HT-29 (cell line): ENCODE measurements at regions not wholly inside any gene's neighbourhood (a gene's known extent, or its start where the extent isn't known, plus 50 kb on each side); places are given as distances from the start of the nearest gene placed in this dataset.
"Not testable (repeated sequence)": the region's sequence is repeated elsewhere in the genome, so short reads cannot be mapped to it uniquely, and the experiment has no call there.

ENCODE experiments used
- DNase-seq: peaks from one replicate; pipeline ENCODE4 v3.0.0-alpha.2; 2015; ENCODE audit warnings: low spot score

DNA sequence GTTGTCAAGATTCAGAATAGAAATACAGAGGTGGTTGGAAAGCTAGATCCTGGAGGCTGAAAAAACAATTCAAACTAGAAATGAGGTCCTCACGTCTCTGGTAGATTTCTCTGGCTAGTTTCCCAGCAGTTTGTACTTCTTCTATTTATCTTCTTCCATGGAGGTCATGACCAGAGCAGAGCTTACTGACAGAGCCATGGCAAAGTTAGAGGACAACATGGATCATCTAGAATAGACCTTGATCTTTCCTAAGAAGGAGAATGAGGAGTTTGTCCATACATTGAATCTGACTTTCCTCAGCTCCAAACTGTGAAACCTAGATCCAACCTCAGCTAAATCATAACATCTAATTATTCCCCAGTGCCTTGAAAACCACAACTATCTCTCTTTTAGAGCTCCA lies 900.8 kb upstream of the GOT2 start:
- no peak for DNase-seq

DNA sequence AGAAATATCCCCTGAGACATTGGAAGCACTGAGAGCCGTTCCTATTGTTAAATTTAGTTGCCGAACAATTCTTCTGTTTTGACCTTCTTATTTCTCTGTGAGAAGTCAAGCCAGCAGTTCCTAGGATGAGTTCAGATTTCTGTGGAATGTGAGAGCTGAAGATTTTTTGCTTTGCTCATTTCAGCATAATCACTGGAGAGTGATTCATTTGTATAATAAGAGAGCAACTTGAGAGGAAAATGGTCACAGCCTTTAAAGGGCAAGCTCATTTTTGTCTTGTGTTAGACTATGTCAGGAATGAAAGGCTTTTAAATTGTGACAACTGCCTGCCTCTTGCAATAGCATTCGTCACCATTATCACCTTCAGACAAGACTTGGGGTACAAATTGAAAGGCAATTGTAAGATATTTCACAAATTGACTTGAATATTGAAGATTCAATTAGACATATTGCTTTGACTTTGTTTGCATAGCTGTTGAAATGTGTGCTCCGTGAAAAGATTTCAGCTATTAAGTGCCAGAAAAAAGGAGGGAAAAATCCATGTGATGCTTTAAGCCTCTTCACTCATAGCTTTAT lies 900.0 kb upstream of the GOT2 start:
- DNase-seq, result no peak

DNA sequence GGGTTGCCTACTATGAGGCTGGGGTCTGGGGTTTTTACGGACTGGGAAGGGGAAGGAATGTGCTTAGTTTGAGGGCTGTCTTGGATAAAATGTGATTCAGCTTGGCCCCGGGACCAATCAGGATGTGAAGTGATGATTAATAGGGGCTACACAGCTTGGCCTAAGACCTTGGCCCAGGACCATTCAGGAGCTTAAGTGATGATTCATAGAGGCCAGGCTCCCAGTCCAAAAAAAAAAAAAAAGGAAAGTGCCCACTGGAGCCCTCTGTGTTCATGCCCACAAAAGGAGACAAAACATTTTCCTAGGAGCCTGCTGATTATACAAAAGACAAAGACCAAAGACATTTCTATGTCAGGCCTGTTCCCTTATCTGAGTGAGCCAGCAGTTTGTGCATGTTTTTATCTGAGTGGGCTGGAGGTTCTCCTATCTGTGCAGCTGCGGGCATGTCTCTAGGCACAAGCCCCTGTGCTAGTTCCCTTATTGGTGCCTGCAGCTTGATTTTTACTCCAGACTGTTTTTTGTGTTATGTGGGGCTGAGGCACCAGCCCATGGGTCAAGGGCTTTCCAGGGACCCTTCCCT lies 898.2 kb upstream of the GOT2 start:
- DNase-seq, result no peak

DNA sequence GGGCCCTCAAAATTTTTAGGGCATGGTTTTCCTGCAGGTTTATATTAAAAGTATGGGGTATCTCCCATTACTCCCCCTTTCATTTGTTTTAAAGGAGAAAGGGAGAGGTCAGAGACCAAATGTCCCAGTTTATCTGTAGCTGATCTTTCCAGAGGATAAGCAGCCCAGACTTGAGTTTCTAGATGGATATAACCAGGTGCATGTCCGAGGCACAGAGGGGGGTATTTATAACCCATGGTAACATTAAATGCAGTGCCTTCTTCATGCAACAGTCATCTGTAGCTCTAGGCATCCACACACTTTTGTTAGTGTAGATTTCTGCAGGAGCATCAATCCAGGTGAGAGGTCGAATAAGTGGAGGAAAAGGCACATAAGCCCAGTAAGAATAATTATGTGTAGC lies 890.3 kb upstream of the GOT2 start:
- not testable (repeated sequence) for DNase-seq

DNA sequence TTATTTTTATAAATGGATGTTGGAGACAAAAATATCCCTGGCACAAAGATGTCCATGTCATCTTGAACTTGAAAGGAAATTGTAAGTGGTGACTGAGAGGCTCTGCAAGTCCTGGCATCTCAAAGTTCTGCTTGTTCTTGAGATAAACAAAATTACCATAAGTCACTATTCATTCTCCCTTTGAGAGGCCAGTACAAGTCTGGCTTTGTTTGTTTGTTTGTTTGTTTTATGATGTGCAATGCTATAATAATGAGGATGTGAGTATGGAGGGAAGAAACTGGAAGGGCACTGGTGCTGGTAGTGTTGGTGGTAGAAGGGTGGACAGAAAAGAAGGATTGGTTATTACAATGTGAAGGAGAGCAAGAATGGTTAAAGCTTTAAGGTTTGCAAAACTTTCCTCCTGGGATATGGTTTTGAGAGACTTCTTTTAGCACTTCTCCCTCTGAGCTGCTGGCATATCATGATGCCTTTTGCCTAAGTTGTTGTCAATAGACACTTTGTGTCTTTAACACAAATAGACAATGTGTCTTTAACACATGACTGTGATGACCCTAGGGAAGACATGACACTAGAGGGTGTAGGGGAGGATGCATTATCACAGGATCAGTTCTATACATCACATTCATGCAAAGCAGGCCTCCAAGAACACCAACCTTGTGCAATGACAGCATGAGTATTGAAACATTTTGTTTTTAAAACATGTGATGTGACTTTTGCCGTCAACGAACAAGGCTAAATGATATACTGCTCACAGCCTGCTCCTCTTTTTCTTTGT lies 880.5 kb upstream of the GOT2 start:
- DNase-seq, result no peak

DNA sequence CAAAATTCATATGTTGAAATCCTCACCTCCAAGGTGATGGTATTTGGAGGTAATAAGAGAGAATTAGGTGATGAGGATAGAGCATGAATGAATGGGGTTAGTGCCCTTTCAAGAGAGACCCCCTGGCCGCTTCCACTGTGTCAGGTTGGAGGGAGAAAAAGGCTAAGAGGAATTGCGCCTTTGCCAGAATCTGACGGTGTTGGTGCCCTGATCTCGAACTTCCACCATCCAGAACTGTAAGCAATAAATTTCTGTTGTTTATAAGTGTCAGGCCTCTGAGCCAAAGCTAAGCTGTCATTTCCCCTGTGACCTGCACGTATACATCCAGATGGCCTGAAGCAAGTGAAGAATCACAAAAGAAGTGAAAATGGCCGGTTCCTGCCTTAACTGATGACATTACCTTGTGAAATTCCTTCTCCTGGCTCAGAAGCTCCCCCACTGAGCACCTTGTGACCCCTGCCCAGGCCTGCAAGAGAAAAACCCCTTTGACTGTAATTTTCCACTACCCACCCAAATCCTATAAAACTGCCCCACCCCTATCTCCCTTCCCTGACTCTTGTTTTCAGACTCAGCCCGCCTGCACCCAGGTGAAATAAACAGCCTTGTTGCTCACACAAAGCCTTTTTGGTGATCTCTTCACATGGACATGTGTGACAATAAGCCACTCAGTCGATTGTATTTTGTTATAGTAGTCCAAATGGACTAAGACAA lies 878.9 kb upstream of the GOT2 start:
- not testable (repeated sequence) for DNase-seq

DNA sequence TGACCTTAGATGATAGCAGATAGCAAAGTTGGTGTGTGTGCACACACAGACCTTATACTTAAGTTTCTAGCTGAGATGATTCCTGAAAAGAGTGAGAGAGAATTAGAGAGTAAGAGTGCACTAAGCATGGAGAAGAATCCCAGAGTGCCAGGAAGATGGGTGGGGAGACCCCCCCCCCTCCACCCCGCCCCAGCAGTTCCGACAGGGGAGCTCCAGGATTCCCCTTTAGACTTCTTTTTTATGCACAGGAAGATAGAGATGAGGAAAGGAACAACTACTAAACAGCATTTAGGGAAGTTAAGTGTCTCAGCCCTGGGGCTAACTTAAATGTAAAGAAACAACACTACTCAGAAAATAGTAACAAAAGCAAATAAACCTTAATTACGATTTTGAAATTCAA lies 878.0 kb upstream of the GOT2 start:
- DNase-seq, result no peak

DNA sequence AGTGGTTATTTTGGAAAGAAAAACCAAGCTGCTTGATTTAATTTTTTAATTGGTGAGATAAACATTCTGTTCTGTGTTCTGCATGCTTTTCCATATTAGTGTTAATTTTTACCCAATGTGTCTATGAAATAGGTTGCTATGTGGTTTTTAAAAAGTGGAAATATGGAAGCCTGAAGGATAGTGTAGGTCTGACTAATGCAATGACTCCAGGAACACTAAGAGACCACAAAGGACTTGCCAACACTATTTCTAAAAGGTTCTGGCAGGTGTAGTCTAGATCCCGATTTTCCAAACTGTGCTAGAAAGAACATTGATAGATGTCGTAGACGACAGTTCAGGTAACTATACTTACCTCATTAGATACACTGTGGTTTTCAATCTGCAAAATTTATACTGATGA lies 877.4 kb upstream of the GOT2 start:
- no peak for DNase-seq

DNA sequence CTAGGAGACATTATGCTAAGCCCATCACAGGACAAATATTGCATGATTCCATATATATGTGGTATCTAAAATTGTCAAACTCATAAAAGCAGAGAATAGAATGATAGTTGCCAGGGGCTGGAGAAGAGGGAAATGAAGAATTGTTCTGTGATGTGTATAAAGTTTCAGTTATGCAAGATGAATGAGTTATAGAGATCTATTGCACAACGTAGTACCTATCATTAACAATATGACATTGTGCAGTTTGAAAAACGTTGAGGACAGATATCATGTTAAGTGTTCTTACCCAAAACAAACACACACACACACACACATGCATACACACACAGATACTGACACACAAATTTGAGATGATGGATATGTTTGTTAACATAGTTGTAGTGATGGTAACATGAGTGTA lies 871.6 kb upstream of the GOT2 start:
- no peak for DNase-seq

DNA sequence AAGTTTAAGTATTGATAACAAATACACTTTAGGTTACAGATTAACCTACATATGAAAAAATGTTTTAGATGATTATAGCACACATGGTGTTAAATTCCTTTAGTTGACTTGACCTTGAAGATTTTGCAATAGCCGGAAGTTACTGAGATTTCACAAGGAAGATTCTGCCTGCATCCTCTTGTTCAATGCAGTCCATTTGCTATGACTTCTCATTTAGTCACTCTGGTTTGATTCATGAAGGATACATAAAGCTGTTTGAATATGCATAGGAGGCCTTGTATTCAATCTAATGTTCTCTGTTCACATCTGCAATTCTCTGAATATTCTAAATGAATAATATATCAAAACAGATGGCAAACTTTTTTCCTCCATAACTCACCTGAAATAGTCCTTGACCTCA lies 870.2 kb upstream of the GOT2 start:
- no peak for DNase-seq

DNA sequence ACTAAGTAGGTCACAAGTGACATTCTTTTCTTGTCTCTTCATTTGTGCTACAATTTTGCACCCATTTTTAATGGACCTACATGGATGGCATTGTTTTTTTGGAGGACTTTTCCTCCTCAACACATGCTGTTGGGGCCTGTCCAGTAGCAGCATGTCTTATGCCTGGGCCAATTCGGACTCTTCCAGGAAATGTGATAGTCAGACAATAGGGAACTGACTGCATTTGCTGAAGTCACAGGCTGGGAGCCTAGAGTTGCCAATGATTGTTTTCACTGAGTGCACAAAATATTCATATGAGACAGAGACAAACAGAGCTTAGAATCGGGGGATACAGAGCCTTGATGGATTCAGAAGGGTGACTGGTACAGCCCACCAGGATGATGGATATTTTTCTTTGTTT lies 867.3 kb upstream of the GOT2 start:
- no peak for DNase-seq

DNA sequence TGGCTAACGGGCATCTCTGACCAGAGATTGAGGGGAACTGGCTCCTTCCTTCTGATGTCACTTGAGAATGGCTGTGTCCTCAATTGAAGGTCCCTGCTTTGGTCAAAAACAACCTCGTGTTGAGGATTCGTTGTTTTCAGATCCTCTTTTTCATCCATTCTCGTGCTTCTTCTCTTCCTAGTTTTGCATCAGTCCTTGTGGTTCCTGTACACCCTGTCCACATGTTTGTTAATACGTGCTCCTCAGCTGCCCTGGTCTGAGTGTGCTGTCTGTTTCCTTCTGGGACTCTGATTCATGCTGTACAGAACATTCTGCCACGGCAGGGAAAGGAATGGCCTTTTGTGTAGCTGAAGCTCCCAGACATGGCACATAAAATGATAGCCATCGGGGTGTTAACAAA lies 863.2 kb upstream of the GOT2 start:
- DNase-seq, result no peak

DNA sequence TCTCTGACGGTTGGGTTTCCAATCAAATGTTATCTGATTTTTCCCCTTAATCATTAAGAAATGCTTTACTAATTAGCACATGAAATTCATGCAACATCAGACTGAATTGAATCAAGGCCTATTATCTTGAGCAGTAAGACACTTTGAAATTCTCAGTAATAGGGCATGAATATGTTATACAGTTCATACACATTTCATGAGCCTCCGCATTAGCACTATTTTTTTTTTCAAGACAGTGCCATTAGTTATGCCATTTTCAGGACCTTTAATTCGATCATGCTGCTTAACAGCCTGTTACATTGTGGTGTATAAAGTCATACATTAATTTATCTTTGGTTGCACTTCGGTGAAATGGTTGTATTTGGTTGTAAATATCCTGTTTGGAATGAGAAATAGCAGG lies 862.6 kb upstream of the GOT2 start:
- no peak for DNase-seq

DNA sequence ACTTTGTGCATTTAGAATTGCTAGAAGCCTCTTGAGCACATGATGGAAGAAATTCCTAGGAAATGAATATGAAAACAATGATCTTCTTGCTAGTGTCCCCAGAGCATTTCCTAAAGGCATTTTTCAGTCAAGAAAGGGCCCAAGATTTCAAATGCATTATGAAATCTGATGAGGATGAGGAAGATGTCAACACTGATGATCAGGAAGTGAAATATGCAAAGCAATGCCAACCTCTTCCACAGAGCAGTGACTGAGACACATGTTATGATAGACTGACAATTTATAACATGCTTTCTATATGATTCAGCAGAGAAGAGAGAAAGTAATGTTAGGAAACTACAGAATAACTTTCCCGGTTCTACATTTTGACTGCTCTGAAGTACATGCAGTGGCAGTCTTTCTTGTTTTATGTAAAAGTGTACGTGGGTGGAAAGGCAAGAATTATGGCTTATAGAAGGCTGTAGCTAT lies 859.1 kb upstream of the GOT2 start:
- no peak for DNase-seq

DNA sequence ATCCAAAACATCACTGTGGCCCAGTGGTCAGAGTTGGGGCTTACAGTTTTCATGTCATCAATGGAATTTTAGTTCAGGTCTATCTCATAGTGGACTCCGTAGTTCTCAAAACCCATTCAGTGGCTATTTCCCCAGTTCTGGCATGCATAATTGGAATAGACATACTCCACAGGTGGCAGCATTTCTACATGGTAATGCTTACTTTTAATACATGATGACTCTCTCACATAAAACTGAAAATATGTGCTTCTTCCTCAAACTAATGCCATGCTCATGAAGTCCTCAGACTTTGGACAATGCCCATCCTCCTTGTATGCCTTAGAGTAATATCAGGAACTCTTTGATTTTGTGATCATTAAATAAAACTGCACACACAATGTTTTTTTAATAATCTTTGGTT lies 857.4 kb upstream of the GOT2 start:
- no peak for DNase-seq

DNA sequence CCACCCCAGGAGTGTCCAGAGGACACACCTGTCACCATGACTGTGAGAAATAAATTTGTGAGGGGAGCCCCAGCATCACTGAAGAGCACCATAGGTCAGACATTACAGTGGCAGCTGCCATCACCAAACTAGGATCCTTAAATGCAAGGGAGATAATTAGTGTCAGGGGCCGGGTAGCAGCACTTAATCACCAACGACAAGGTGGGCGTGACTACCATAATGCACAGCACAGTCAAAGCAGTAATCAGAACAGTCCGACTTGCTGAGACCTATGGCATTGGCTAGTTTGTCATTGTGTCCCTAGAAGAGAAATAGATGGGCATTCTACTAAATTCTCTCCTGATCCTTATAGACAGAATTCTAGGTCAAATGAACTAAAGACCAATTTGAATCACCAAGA lies 856.7 kb upstream of the GOT2 start:
- DNase-seq, result no peak

DNA sequence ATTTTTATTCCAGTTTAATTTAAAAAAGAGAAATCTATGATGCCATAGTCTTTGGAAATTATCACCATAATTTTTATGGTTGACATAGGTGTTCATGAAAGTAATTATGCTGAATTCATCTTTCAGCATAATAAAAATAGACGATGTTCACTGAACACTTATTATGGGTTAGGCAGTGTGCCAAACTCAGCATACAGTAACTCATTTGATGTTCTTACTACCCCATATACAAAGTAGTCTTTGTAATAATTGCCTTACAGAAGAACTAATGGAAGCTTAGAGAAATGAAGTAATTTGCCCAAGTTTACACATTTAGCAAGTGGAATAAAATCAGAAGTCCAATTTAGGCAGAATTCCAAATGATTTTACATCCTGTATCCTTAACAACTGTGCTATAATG lies 852.2 kb upstream of the GOT2 start:
- no peak for DNase-seq

DNA sequence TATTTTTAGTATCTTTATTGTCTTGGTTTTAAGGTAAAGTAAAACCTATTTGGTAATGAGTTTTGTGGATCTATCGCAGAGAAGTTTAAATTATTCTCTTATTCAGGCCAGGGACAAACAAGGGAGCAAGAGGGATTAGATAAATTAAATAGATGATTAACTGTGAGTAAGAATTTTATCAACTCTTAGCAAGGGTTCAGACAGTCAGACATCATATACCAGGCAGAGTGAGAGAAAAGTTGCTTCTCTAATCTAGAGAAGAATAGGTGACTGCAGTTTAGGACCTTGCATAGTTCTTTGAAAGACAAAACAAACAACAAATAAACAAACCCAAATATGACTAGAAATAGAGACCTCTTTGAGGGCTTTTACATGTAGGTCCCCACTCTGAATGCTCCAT lies 840.2 kb upstream of the GOT2 start:
- no peak for DNase-seq

DNA sequence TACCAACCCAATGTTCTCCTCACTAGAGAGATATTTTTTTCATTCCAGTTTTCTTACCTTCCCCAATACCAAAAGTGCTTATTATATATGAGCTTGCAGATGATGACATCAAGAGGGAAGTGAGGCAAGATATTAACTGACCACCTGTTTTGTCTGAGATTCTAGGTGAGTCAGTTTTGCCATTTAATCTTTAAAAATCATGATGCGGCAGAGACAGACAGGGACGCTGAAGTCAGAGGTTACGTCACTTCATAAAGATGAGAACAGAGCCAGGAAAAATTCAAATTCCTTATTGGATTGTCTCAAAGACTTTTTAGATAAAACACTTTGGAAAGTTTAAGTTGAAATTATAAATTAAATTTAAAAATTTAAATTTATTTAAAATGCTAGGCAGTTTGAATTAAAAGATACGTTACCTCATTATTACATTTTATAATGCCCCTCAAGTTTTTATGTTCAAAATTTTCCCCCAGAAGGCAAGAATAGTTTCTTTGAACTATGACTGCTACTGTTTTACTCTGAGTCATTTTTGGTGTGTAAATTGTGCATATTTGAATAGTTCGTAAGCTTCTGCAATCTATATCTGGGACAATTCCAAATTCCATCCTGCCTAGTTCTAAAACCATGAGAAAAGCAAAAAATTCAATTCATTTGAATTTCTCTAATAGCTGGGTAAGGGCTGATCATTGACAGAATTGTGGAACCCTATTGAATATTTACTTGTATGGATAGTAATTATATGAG lies 839.6 kb upstream of the GOT2 start:
- DNase-seq, result no peak

DNA sequence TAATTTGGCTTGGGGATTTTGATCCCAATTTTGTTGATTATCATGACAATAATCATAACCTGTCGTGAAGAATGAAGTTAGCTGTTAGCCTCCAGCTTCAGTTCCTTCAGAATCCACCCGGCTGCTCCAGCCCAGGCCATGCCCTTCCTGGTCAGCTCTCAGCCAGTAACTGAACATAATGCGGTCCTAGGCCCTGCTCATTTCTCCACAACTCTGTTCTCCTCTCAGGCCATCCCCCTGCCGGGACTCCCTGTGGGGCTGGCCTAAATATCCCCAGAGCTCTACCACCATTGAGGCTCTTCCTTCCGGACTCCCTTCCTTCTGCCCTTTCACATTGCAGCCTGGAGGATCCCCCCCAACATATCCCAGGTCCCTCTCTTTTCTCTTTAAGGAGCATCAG lies 833.4 kb upstream of the GOT2 start:
- no peak for DNase-seq

DNA sequence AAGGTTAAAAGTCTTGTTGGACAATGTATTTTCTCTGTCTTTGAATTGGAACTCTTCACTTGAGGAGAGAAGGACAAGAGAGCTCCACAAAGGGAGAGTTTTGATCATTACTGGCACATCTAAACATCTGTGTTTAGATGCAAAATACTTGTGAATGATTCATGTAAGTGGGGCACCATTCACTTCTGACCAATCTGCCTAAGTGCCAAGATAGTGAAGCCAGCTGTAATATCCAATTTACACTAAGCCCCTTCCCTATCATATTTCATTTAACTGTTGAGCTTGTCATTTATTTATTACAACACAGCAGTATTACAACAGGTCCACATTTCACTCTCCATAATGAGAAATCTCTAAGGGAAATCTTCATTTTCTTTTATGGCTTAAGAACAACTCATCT lies 832.3 kb upstream of the GOT2 start:
- DNase-seq, result no peak

DNA sequence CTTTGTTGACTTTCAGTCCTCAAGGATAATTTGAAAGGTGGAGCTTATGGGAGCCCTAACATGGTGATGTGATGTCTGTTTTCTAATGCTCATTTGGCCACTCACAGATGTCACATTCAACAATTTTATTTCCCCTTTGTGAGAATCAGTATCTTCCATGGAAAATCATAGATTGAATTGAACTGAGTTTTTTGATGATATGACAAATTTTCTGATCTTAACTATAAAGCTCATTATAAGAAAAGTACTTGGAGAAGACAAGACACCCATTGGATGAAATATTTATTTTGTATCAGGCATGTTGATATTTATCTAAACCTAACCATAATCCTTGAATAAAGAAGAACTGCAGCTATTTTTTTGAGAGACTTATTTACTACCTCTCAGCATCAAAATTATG lies 824.6 kb upstream of the GOT2 start:
- DNase-seq, result no peak
